GM23248 (cell line): ENCODE measurements at regions not wholly inside any gene's neighbourhood (a gene's known extent, or its start where the extent isn't known, plus 50 kb on each side); places are given as distances from the start of the nearest gene placed in this dataset.

Source experiments
- EZH2 ChIP-seq: fragments of 200-600 bp; sonication (generic); IDR thresholded peaks from 2 replicates; pipeline ENCODE4 v1.6.1; 2018; ENCODE audit warnings: antibody characterized with exemption, mild to moderate bottlenecking; ENCODE audit not compliant: insufficient read depth, poor library complexity, severe bottlenecking
- EZH2phosphoT487 ChIP-seq: fragments of 200-600 bp; sonication (generic); IDR thresholded peaks from 2 replicates; pipeline ENCODE4 v1.6.1; 2018; ENCODE audit warnings: antibody characterized with exemption, moderate library complexity, mild to moderate bottlenecking, low read depth; ENCODE audit not compliant: insufficient read depth

DNA sequence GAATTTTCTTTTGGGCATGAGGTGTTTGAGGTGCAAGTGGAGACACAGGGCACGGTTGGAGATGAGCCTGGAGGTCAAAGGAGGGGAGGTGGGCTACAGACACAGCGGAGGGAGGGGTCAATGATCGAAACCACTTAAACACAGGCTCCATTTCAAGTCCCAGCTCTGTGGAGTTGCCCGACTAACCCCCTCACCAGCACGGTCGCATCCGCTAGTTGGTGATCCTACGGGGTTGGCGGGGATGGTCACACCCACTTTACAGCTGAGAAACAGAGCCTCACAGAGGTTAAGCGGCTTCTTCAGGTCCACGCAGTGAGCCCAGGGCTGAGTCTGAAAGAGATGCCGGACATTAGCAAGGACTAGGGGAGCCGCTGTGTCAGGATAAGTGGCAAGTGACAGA, 60.1 kb upstream of the RUNX3 start:
- TF ChIP-seq EZH2 (no peak), EZH2phosphoT487 (no peak)
